GM23338 (cell line): ENCODE measurements at regions not wholly inside any gene's neighbourhood (a gene's known extent, or its start where the extent isn't known, plus 50 kb on each side); places are given as distances from the start of the nearest gene placed in this dataset.
A peak's percentile ranks its signal among the peaks of the same experiment; 100 is the strongest.

Experiments used
- ATAC-seq: fragments of 200-7000 bp; cut with Tn5 transposase; 3 replicates; pipeline ENCODE4 v1.9.1; 2020
- DNase-seq: peaks from one replicate; pipeline ENCODE4 v3.0.0-alpha.2; 2015; ENCODE audit warnings: low spot score
- H2AFZ ChIP-seq: fragments of 200-600 bp; sonication (generic); 2 replicates; pipeline ENCODE4 v1.8.0; 2016; ENCODE audit warnings: antibody characterized with exemption, mild to moderate bottlenecking, moderate library complexity
- H3F3A ChIP-seq: fragments of 200-600 bp; sonication (generic); replicated peaks from 2 replicates; pipeline ENCODE4 v1.8.0; 2017; ENCODE audit warnings: antibody characterized with exemption, mixed run types, low read depth
- H3K27ac ChIP-seq: fragments of 200-600 bp; sonication (generic); 2 replicates; pipeline ENCODE4 v1.6.1; 2016; ENCODE audit warnings: low read depth
- H3K27me3 ChIP-seq: fragments of 200-600 bp; sonication (generic); 2 replicates; pipeline ENCODE4 v1.8.0; 2016; ENCODE audit warnings: mild to moderate bottlenecking, mixed run types, moderate library complexity; ENCODE audit not compliant: insufficient read depth
- H3K36me3 ChIP-seq: fragments of 200-600 bp; sonication (generic); 2 replicates; pipeline ENCODE4 v1.8.0; 2016; ENCODE audit warnings: mild to moderate bottlenecking; ENCODE audit not compliant: insufficient read depth
- H3K4me1 ChIP-seq: fragments of 200-600 bp; sonication (generic); 2 replicates; pipeline ENCODE4 v1.8.0; 2016; ENCODE audit warnings: mild to moderate bottlenecking, moderate library complexity; ENCODE audit not compliant: insufficient read depth
- H3K4me2 ChIP-seq: fragments of 200-600 bp; sonication (generic); 2 replicates; pipeline ENCODE4 v1.7.1; 2017; ENCODE audit warnings: mixed run types
- H3K4me3 ChIP-seq: fragments of 200-600 bp; sonication (generic); 2 replicates; pipeline ENCODE4 v1.6.1; 2016; ENCODE audit warnings: mixed run types
- H3K79me2 ChIP-seq: fragments of 200-600 bp; sonication (generic); replicated peaks from 2 replicates; pipeline ENCODE4 v1.8.0; 2017; ENCODE audit warnings: mild to moderate bottlenecking; ENCODE audit not compliant: insufficient read depth
- H3K9me2 ChIP-seq: fragments of 200-600 bp; sonication (generic); 2 replicates; pipeline ENCODE4 v1.8.0; 2017; ENCODE audit not compliant: insufficient read depth
- H4K20me1 ChIP-seq: fragments of 200-600 bp; sonication (generic); replicated peaks from 2 replicates; pipeline ENCODE4 v1.8.0; 2017; ENCODE audit warnings: mild to moderate bottlenecking; ENCODE audit not compliant: insufficient read depth
- H3K27ac Mint-ChIP-seq: 2 replicates; pipeline ENCODE4 v1.8.0; 2020; ENCODE audit warnings: inconsistent platforms, mild to moderate bottlenecking, moderate library complexity, mixed read lengths
- H3K27me3 Mint-ChIP-seq: 3 replicates; pipeline ENCODE4 v1.8.0; 2022; ENCODE audit warnings: low read depth, mild to moderate bottlenecking, moderate library complexity, mixed read lengths, inconsistent platforms; ENCODE audit not compliant: insufficient read depth, poor library complexity
- H3K36me3 Mint-ChIP-seq: 3 replicates; pipeline ENCODE4 v1.8.0; 2021; ENCODE audit warnings: low read depth, mild to moderate bottlenecking, inconsistent platforms, moderate library complexity, mixed read lengths
- H3K4me1 Mint-ChIP-seq: 3 replicates; pipeline ENCODE4 v1.8.0; 2020; ENCODE audit warnings: mild to moderate bottlenecking, inconsistent platforms, mixed read lengths
- H3K4me3 Mint-ChIP-seq: 3 replicates; pipeline ENCODE4 v1.8.0; 2021; ENCODE audit warnings: moderate library complexity, mild to moderate bottlenecking, inconsistent platforms, mixed read lengths
- H3K9me3 Mint-ChIP-seq: 3 replicates; pipeline ENCODE4 v1.8.0; 2020; ENCODE audit warnings: moderate library complexity, mild to moderate bottlenecking, inconsistent platforms, mixed read lengths
- CREB1 ChIP-seq: fragments of 250-450 bp; sonication (Bioruptor Pico); IDR thresholded peaks from 2 replicates; pipeline ENCODE4 v1.5.0; 2020; ENCODE audit warnings: low read depth, mild to moderate bottlenecking, moderate library complexity
- CTCF ChIP-seq, 2 experiments: fragments of 200-600 bp in 1 of 2; sonication (generic) in 1 of 2; conservative IDR thresholded peaks; 2 replicates each; pipeline versions ENCODE4 v1.5.1 to v1.6.1; 2016 to 2017; ENCODE audit warnings: antibody characterized with exemption in 2 of 2, low read depth in 2 of 2, mild to moderate bottlenecking in 2 of 2, moderate library complexity in 1 of 2
- ETS1 ChIP-seq: IDR thresholded peaks from 2 replicates; pipeline ENCODE4 v1.6.1; 2016; ENCODE audit warnings: antibody characterized with exemption
- EZH2 ChIP-seq: fragments of 200-600 bp; sonication (generic); IDR thresholded peaks from one replicate; pipeline ENCODE4 v1.8.0; 2017; ENCODE audit warnings: antibody characterized with exemption, mild to moderate bottlenecking, low read depth; ENCODE audit not compliant: unreplicated experiment
- POLR2AphosphoS5 ChIP-seq: IDR thresholded peaks from 2 replicates; pipeline ENCODE4 v1.6.1; 2016; ENCODE audit warnings: antibody characterized with exemption, low read depth
- ZNF114 ChIP-seq: fragments of 250-450 bp; sonication (Bioruptor Pico); IDR thresholded peaks from 2 replicates; pipeline ENCODE4 v1.5.0; 2020; ENCODE audit warnings: mild to moderate bottlenecking, moderate library complexity
- ZNF331 ChIP-seq: fragments of 250-450 bp; sonication (Bioruptor Pico); IDR thresholded peaks from 2 replicates; pipeline ENCODE4 v1.5.0; 2020; ENCODE audit warnings: low read depth, mild to moderate bottlenecking, moderate library complexity
- ZNF462 ChIP-seq: fragments of 250-450 bp; sonication (Bioruptor Pico); IDR thresholded peaks from 2 replicates; pipeline ENCODE4 v1.5.0; 2020; ENCODE audit warnings: mild to moderate bottlenecking, moderate library complexity

- DNase-seq (peak; percentile 34), ATAC-seq (peak; percentile 96)
- Histone ChIP-seq H2AFZ (no peak overlapping the region), H3K27me3 (no peaks in the 10 kb centered on the region), H3K4me3 (no peak overlapping the region), H3K79me2 (no peaks in the 10 kb centered on the region), H3K4me2 (no peak overlapping the region), H4K20me1 (no peaks in the 10 kb centered on the region), H3K36me3 (no peaks in the 10 kb centered on the region), H3K9me2 (no peaks in the 10 kb centered on the region), H3F3A (no peaks in the 10 kb centered on the region), H3K27ac (0 out of 2 replicates have a peak overlapping the region, but pooled peaks have one; percentile 17), H3K4me1 (peaks cover 15% of the 10 kb centered on the region; the same call in 1 of the 2 replicates)
- H3K9me3 Mint-ChIP-seq: no peaks in the 10 kb centered on the region
- no peaks in the 10 kb centered on the region for H3K36me3 Mint-ChIP-seq
- H3K27me3 Mint-ChIP-seq: no peaks in the 10 kb centered on the region
- H3K4me3 Mint-ChIP-seq: no peak overlapping the region
- H3K4me1 Mint-ChIP-seq: peaks cover 23% of the 10 kb centered on the region
- TF ChIP-seq CREB1: no peak
- 0 out of 4 replicates have a peak, but pooled peaks of 1 of the 2 experiments have one; percentile 3 for TF ChIP-seq CTCF (conservative IDR thresholded peaks at IDR 0.05; ENCODE audit: low read depth in 2 of 2)
- H3K27ac Mint-ChIP-seq: no peak overlapping the region
These were observed 629.1 kb upstream of the SLC39A10 start for GRCh38 chr2:195027947-195028346.

- Mint-ChIP-seq H3K4me3 (no peak overlapping the region), H3K4me1 (peaks cover 23% of the 10 kb centered on the region), H3K27me3 (no peaks in the 10 kb centered on the region), H3K36me3 (no peaks in the 10 kb centered on the region), H3K9me3 (no peaks in the 10 kb centered on the region), H3K27ac (no peak overlapping the region)
- ATAC-seq (no peak), DNase-seq (no peak)
- H2AFZ ChIP-seq: no peak overlapping the region
- H3K9me2 ChIP-seq: no peaks in the 10 kb centered on the region
- H3K4me2 ChIP-seq: no peak overlapping the region
- H3K4me1 ChIP-seq: peaks cover 15% of the 10 kb centered on the region; the same call in 1 of the 2 replicates
- no peak overlapping the region for H3K4me3 ChIP-seq
- no peaks in the 10 kb centered on the region for H3K27me3 ChIP-seq
- no peaks in the 10 kb centered on the region for H4K20me1 ChIP-seq
- H3K79me2 ChIP-seq: no peaks in the 10 kb centered on the region
- H3K36me3 ChIP-seq: no peaks in the 10 kb centered on the region
- no peaks in the 10 kb centered on the region for H3F3A ChIP-seq
- H3K27ac ChIP-seq: no peak overlapping the region
- no peak for TF ChIP-seq EZH2
- no peak for TF ChIP-seq POLR2AphosphoS5
- no peak for TF ChIP-seq ZNF114 (CRISPR knock-in tag)
- no peak for TF ChIP-seq ZNF462 (CRISPR knock-in tag)
- no peak for TF ChIP-seq CTCF (conservative IDR thresholded peaks at IDR 0.05; ENCODE audit: low read depth in 2 of 2)
- TF ChIP-seq CREB1: no peak
- TF ChIP-seq ETS1: no peak
- no peak for TF ChIP-seq ZNF331 (CRISPR knock-in tag)
These were observed 630.8 kb upstream of the SLC39A10 start for GRCh38 chr2:195026261-195026660.
